Transverse colon (tissue), 4 donors: ENCODE measurements at regions not wholly inside any gene's neighbourhood (a gene's known extent, or its start where the extent isn't known, plus 50 kb on each side); places are given as distances from the start of the nearest gene placed in this dataset.

Experiments
- DNase-seq: peaks from one replicate; pipeline ENCODE4 v3.0.0-alpha.2; 2019
- H3K27ac ChIP-seq, 4 donors: fragments of 200-600 bp; sonication (generic); 2 replicates each; pipeline ENCODE4 v1.5.1; 2016 to 2018; ENCODE audit warnings: inconsistent platforms in 4 of 4
- H3K27me3 ChIP-seq: fragments of 200-600 bp; sonication (generic); 2 replicates; pipeline ENCODE4 v1.5.1; 2017; ENCODE audit warnings: inconsistent platforms
- H3K36me3 ChIP-seq, 4 donors: fragments of 200-600 bp; sonication (generic); 2 replicates each; pipeline ENCODE4 v1.5.1; 2017 to 2019; ENCODE audit warnings: inconsistent platforms in 4 of 4
- H3K4me1 ChIP-seq, 4 donors: fragments of 200-600 bp; sonication (generic); 2 replicates each; pipeline ENCODE4 v1.5.1; 2017 to 2020; ENCODE audit warnings: inconsistent platforms in 4 of 4
- H3K4me3 ChIP-seq, 4 donors: fragments of 200-600 bp; sonication (generic); 1 replicate in 1 of 4; 2 replicates in 3 of 4; pipeline versions ENCODE4 v1.5.1 to v1.6.1; 2017 to 2019; ENCODE audit warnings: inconsistent platforms in 4 of 4
- H3K9me3 ChIP-seq, 2 donors: fragments of 200-600 bp; sonication (generic); 2 replicates each; pipeline ENCODE4 v1.5.1; 2017 to 2019; ENCODE audit warnings: inconsistent platforms in 2 of 2
- CTCF ChIP-seq, 5 experiments: fragments of 200-600 bp in 3 of 5; fragments of 450-650 bp in 2 of 5; sonication (generic) in 3 of 5; IDR thresholded peaks; 1 replicate in 2 of 5; 2 replicates in 3 of 5; pipeline ENCODE4 v1.5.1; 2016 to 2017; ENCODE audit warnings: antibody characterized with exemption in 5 of 5, inconsistent platforms in 3 of 5, mild to moderate bottlenecking in 2 of 5, moderate library complexity in 1 of 5
- EP300 ChIP-seq: sonication (generic); formaldehyde crosslinking; IDR thresholded peaks from one replicate; pipeline ENCODE4 v1.6.1; 2017; ENCODE audit warnings: antibody characterized with exemption, low read depth
- POLR2A ChIP-seq: fragments of 450-650 bp; IDR thresholded peaks from one replicate; pipeline ENCODE4 v1.6.1; 2016; ENCODE audit warnings: antibody characterized with exemption, mild to moderate bottlenecking, moderate library complexity
- POLR2AphosphoS5 ChIP-seq, 3 donors: sonication (generic); formaldehyde crosslinking; IDR thresholded peaks; one replicate each; pipeline ENCODE4 v1.6.1; 2016; ENCODE audit warnings: antibody characterized with exemption in 3 of 3
- WGBS, 2 donors: methylation state at CpG; one replicate each; pipeline ENCODE4 v1.1.5; 2018; ENCODE audit warnings: low coverage in 1 of 2; 5-methylcytosine and 5-hydroxymethylcytosine counted together
- in situ Hi-C, 4 donors: fragments of 200-750 bp; cut with MboI; loops; one replicate each; pipeline versions ENCODE4 v1.15.0 to v1.15.1; 2017; ENCODE audit warnings: low sequenced_read_pairs in 3 of 4, low pct_ligation_motif_present in 1 of 4, low pct_unique_long_range_greater_than_20kb in 1 of 4
- intact Hi-C: fragments of 100-400 bp; cut with DNase I; formaldehyde crosslinking; loops from one replicate; pipeline ENCODE4 v1.15.1; 2023; ENCODE audit warnings: low total_unique reads

- intact Hi-C loops, result no loop called here
- WGBS, 2 donors, result 70 to 80% methylated on average over 5 to 7 of the region's 7 CpGs
- Histone ChIP-seq H3K4me3 (no peak overlapping the region), H3K4me1 (no peaks in the 10 kb centered on the region), H3K27ac (no peak overlapping the region), H3K36me3 (no peaks in the 10 kb centered on the region), H3K9me3 (no peaks in the 10 kb centered on the region), H3K27me3 (no peaks in the 10 kb centered on the region)
- no peak for TF ChIP-seq POLR2A
- no peak for TF ChIP-seq POLR2AphosphoS5 (IDR thresholded peaks at IDR 0.05)
- TF ChIP-seq CTCF (IDR thresholded peaks at IDR 0.05), result no peak
- TF ChIP-seq EP300, result no peak
- no peak for DNase-seq
- in situ Hi-C loops, result no loop called here
Observed at GRCh38 chr2:23322567-23323197, 62.3 kb upstream of the KLHL29 start.

- DNase-seq, result no peak
- Histone ChIP-seq H3K36me3 (no peaks in the 10 kb centered on the region), H3K4me1 (no peaks in the 10 kb centered on the region), H3K4me3 (no peak overlapping the region), H3K27ac (no peak overlapping the region), H3K9me3 (no peaks in the 10 kb centered on the region), H3K27me3 (no peaks in the 10 kb centered on the region)
- TF ChIP-seq EP300 (no peak), CTCF (IDR thresholded peaks at IDR 0.05) (no peak)
- intact Hi-C loops (no loop called here), in situ Hi-C loops (no loop called here)
- 79 to 83% methylated on average over 17 to 19 of the region's 19 CpGs for WGBS, 2 donors
Observed at GRCh38 chr2:23323198-23323916, 61.6 kb upstream of the KLHL29 start.

GRCh38 chr2:23323917-23324680, 60.9 kb upstream of the KLHL29 start:
- H3K4me3 ChIP-seq, result no peak overlapping the region
- DNase-seq, result no peak
- no peaks in the 10 kb centered on the region for H3K36me3 ChIP-seq
- no peaks in the 10 kb centered on the region for H3K27me3 ChIP-seq
- H3K27ac ChIP-seq, result no peak overlapping the region
- TF ChIP-seq EP300 (no peak), POLR2AphosphoS5 (IDR thresholded peaks at IDR 0.05) (no peak), CTCF (IDR thresholded peaks at IDR 0.05) (no peak), POLR2A (no peak)
- 92 to 93% methylated on average over 6 to 20 of the region's 20 CpGs for WGBS, 2 donors
- no peaks in the 10 kb centered on the region for H3K9me3 ChIP-seq
- in situ Hi-C loops (no loop called here), intact Hi-C loops (no loop called here)
- no peaks in the 10 kb centered on the region for H3K4me1 ChIP-seq

- in situ Hi-C loops (loop anchor here in 2 of 4 donors (25.0 kb wide), 1 partner anchor 964 kb away; no protein-coding TSS in a partner anchor), intact Hi-C loops (no loop called here)
- H3K36me3 ChIP-seq, result no peaks in the 10 kb centered on the region
- no peak for DNase-seq
- no peak for TF ChIP-seq POLR2A
- TF ChIP-seq POLR2AphosphoS5 (IDR thresholded peaks at IDR 0.05), result no peak
- no peak for TF ChIP-seq EP300
- TF ChIP-seq CTCF (IDR thresholded peaks at IDR 0.05), result no peak
- no peaks in the 10 kb centered on the region for H3K27me3 ChIP-seq
- H3K4me1 ChIP-seq, result no peaks in the 10 kb centered on the region
- WGBS, 2 donors, result 75 to 84% methylated on average over 1 to 4 of the region's 4 CpGs
- H3K27ac ChIP-seq, result no peak overlapping the region
- no peaks in the 10 kb centered on the region for H3K9me3 ChIP-seq
- no peak overlapping the region for H3K4me3 ChIP-seq
Observed at GRCh38 chr2:23326330-23326729, 58.6 kb upstream of the KLHL29 start.
